ENCODE measurements at regions not wholly inside any gene's neighbourhood (a gene's known extent, or its start where the extent isn't known, plus 50 kb on each side); places are given as distances from the start of the nearest gene placed in this dataset.

GRCh38 chr5:97266076-97266475, 83.0 kb upstream of the RIOK2 start:
- TF ChIP-seq GATA2 (IDR thresholded peaks at IDR 0.05; ENCODE audit: low read depth, low read length) = no peak
- no peak for TF ChIP-seq GATA3 (IDR thresholded peaks at IDR 0.05; ENCODE audit: low read depth, low read length)

Data from SH-SY5Y (cell line).